Activated CD4-positive, alpha-beta T cell treated with anti-CD3 and anti-CD28 coated beads, Interleukin-2, Interleukin-6, amounts not matched to agents 100 ng/mL and 50 ng/mL, durations not matched to agents 16 hours and 8 hours (primary cell): ENCODE measurements at regions not wholly inside any gene's neighbourhood (a gene's known extent, or its start where the extent isn't known, plus 50 kb on each side); places are given as distances from the start of the nearest gene placed in this dataset.
A peak's percentile ranks its signal among the peaks of the same experiment; 100 is the strongest.
"Not testable (repeated sequence)": the region's sequence is repeated elsewhere in the genome, so short reads cannot be mapped to it uniquely, and the experiment has no call there.

ENCODE experiments used
- DNase-seq: peaks from one replicate; pipeline ENCODE4 v3.0.0-alpha.2; 2020

GRCh38 chr7:124208173-124208572, 175.3 kb upstream of the TMEM229A start:
- no peak for DNase-seq

GRCh38 chr7:124205526-124205925, 172.7 kb upstream of the TMEM229A start:
- DNase-seq, result no peak

GRCh38 chr7:124202546-124202945, 169.7 kb upstream of the TMEM229A start:
- DNase-seq, result no peak

DNA sequence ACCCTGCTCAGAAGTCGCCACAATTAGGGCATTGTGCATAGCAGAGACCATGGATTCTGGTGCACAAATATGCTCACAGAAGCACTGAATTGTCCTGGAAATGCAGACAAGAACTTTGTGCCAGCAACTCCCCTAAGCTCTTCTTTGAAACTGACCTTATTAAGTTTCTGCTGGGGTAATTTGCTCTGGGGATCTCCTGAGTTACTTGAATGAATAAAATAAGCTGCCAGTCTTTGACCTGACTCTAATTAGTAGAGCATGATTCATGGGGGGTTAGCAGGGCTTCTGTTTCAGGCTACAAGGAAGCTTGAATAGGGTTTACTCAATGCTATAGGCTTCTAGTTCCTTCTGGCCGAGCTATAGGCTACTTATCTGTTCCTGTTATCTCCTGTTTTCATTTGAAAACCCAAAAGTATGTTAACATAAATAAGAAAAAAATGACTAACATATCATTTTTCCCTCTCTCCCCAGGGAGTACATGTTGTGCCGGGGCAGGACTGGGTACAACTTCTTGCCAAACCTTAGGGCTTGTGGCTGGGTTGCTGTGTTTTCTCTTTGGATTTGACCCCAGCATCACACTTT, 169.0 kb upstream of the TMEM229A start:
- DNase-seq, result no peak

DNA sequence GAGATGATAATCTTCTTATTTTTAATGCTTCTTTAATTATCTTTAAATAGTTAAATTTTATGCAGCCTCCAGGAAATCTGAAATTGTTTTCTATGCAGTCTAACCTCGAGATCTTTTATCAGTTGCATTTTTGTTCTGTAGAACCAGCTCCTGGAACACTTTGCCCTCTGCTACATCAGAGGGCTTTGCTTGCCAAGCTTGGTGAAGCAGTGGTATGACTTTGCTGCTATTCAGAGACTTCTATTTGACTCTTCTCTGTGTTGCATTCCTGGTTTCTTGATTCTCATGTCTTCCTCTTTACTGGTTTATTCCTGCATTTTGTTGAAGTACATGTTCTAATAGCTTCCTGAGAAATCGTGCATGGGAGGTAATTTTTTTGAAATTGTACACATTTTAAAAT, 163.7 kb upstream of the TMEM229A start:
- DNase-seq, result no peak

GRCh38 chr7:124192885-124193284, 160.0 kb upstream of the TMEM229A start:
- no peak for DNase-seq

GRCh38 chr7:124191713-124192112, 158.8 kb upstream of the TMEM229A start:
- DNase-seq, result no peak

GRCh38 chr7:124191030-124191429, 158.2 kb upstream of the TMEM229A start:
- no peak for DNase-seq

- no peak for DNase-seq
These were observed 155.7 kb upstream of the TMEM229A start for GRCh38 chr7:124188576-124188975.

GRCh38 chr7:124187962-124188361, 155.1 kb upstream of the TMEM229A start:
- DNase-seq, result no peak

DNA sequence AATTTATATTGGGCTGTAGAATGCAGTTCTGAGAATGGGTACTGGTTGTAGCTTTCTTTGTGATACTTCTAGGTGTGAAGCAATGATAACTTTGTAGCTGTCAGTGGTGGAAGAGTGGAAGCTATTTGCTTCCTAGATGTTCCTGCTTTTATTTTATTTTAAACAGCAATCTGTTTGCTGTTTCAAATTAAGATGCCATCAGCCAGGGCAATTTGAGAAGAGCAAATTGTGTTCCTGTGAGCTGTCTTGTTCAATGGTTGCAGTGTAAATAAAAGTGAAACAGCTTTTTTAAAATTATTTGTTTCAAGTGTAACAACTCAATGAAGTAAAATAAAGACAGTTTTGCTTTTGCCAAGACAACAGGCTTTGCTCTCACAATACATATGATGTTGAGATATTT, 150.8 kb upstream of the TMEM229A start:
- no peak for DNase-seq

GRCh38 chr7:124179641-124180040, 146.8 kb upstream of the TMEM229A start:
- DNase-seq, result no peak

- DNase-seq, result no peak
These were observed 145.0 kb upstream of the TMEM229A start for GRCh38 chr7:124177891-124178290.

DNA sequence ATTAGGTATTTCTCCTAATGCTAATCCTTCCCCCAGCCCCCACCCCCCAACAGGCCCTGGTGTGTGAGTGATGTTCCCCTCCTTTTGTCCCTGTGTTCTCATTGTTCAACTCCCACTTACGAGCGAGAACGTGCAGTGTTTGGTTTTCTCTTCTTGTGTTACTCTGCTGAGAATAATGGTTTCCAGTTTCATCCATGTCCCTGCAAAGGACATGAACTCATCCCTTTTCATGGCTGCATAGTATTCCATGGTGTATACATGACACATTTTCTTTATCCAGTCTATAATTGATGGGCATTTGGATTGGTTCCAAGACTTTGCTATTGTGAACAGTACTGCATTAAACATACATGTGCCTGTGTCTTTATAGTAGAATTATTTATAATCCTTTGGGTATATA, 138.9 kb upstream of the TMEM229A start:
- not testable (repeated sequence) for DNase-seq

- DNase-seq, result no peak
These were observed 138.2 kb upstream of the TMEM229A start for GRCh38 chr7:124171068-124171467.

DNA sequence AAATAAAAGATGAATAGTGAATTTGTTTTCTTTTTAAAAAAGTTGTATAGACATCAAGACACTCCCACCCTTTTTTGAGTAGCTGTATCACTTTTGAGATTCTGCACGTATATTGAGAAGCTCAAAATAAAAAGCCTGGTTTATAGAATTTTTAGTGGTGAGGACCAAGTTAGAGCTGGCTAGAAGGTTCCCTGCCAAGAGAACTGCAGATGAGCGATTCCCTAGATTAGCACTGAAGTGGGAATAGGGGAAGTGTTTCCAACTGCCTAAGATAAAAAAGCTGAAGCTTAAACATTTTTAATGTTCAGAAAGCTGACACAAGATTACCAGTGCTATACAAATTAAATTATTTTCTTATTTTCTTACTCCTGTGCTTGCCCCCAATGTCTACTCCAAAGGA, 135.7 kb upstream of the TMEM229A start:
- DNase-seq, result no peak

DNA sequence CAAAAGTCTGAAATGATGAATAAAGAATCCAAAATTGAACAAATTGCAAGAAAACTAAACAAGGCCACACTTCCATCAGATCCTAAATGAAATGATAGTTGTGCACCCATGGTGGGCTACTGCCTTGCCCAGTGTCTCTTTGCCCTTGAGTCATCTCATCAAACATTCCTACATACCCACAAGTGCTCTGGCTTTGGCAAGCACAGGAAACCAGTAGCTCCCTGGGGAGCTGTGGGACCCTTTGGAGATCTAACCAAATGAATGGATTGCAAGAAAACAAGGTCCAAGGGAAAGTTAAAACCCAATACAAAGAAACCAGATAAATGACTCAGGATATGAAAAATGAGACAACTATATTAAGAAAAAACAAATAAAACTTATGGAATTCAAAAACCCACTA, 129.8 kb upstream of the TMEM229A start:
- no peak for DNase-seq

DNA sequence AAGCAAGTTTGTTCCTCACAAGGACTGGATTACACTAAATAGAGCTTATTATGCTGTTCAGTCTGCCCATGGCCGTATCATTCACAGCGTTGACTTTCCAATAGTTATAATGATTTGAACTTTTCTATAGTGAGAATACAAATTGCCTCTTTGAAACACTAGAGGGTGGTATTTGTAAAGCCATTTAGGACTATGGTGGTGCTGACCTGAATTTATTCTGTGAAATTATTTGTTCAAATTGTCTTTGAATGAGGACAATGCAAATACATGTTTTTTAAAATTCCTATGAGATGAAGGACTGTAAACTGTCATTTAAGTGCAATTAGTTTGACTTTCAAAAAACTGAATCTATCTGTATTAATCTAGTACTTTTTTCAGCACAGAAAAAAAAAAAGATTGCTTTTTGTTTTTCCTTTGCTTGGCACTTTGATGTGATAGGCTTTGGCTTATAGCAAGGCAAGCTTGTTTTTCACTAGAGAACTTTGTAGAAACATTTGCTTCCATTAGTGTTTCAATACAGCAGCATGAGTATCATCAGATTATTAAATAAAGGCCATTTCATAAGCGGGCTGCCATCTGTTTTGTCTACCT, 122.7 kb upstream of the TMEM229A start:
- peak; percentile 1 for DNase-seq

DNA sequence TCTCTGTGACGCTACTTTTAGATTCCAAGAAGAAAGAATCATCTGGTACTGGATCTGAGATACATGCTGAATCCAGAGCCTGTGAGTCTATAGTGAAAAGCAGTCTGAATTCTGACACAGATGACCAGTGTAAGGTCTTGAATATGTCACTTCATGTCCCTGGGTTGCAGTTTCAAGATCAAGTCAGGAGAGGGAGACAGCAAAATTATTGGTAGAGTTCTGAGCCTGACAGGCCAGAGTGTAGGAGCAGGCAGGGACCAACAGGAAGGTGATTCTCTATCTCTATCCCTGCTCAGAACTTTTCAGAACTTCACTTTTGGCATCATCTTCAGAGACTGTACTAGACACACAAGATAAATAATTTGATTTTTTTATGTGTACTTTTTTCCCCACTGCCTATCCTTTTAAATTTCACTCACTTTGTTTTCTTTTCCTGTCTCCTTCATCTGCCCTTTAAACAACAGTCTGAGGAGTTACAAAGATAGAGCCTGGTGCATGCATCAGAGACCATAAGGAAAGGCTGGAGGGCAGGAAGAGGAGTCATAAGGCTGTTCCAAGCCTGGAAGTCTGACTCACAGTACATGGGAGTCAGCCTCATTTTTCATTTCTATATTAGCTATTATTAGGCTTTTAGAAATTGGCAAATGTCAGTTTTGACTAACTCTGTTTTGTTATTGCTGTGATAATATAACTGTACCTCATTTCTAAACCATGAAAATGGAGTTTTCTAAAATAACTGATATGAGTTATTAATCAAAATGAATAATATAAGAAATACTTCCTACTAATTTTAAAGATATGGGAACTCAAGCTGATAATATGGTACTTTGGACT, 120.2 kb upstream of the TMEM229A start:
- peak; percentile 1 for DNase-seq

DNA sequence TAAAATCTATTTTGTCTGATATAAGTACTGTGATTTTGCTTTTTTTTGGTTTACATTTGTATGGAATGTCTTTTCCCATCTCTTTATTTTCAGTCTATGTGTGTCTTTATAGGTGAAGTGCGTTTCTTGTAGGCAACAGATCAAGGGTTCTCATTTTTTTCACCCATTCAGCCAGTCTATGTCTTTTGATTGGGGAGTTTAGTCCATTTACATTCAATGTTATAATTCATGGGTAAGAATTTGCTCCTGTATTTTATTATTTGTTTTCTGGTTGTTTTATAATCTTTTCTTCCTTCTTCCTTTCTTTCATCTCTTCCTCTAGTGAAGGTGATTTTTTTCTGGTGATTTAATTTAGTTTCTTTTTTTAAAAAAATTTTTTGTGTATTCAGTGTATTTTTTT, 104.8 kb upstream of the TMEM229A start:
- no peak for DNase-seq

GRCh38 chr7:124124201-124124600, 91.3 kb upstream of the TMEM229A start:
- no peak for DNase-seq

GRCh38 chr7:124120911-124121310, 88.0 kb upstream of the TMEM229A start:
- no peak for DNase-seq

- DNase-seq, result no peak
These were observed 80.2 kb upstream of the TMEM229A start for GRCh38 chr7:124113045-124113444.

- DNase-seq, result no peak
These were observed 73.7 kb upstream of the TMEM229A start for GRCh38 chr7:124106575-124106974.
